ENCODE measurements at regions not wholly inside any gene's neighbourhood (a gene's known extent, or its start where the extent isn't known, plus 50 kb on each side); places are given as distances from the start of the nearest gene placed in this dataset.

GRCh38 chr6:79804732-79805131, 142.6 kb downstream of the ELOVL4 start:
- no peak for DNase-seq (ENCODE audit: low read depth in 1 of 2, low spot score in 1 of 2)
- TF ChIP-seq REST (IDR thresholded peaks at IDR 0.05; ENCODE audit: insufficient replicate concordance, low read depth), result no peak
- TF ChIP-seq SPI1 (IDR thresholded peaks at IDR 0.05; ENCODE audit: borderline replicate concordance, low read depth), result no peak
- no peak for TF ChIP-seq GABPA (IDR thresholded peaks at IDR 0.05; ENCODE audit: low read depth)
- no peak overlapping the region for H3K4me3 ChIP-seq (replicated peaks; ENCODE audit: insufficient read depth, low read length)
- no peak overlapping the region for H3K27ac ChIP-seq (replicated peaks)
- H3K27me3 ChIP-seq (ENCODE audit: insufficient read depth, poor library complexity, severe bottlenecking), result no peaks in the 10 kb centered on the region

- H3K27ac ChIP-seq (replicated peaks), result no peak overlapping the region
- no peak overlapping the region for H3K4me3 ChIP-seq (replicated peaks; ENCODE audit: insufficient read depth, low read length)
- H3K27me3 ChIP-seq (ENCODE audit: insufficient read depth, poor library complexity, severe bottlenecking), result no peaks in the 10 kb centered on the region
- TF ChIP-seq CTCF (IDR thresholded peaks at IDR 0.05; ENCODE audit: insufficient read depth, low read length) (no peak), GABPA (IDR thresholded peaks at IDR 0.05; ENCODE audit: low read depth) (no peak), SPI1 (IDR thresholded peaks at IDR 0.05; ENCODE audit: borderline replicate concordance, low read depth) (no peak), POLR2AphosphoS5 (IDR thresholded peaks at IDR 0.05; ENCODE audit: low read depth) (no peak), REST (IDR thresholded peaks at IDR 0.05; ENCODE audit: insufficient replicate concordance, low read depth) (no peak)
- no peak for DNase-seq (ENCODE audit: low read depth in 1 of 2, low spot score in 1 of 2)
These were observed 143.4 kb downstream of the ELOVL4 start for GRCh38 chr6:79803917-79804316.

- peak in 1 of 2 experiments; percentile 56 for DNase-seq (ENCODE audit: low read depth in 1 of 2, low spot score in 1 of 2)
- H3K27ac ChIP-seq (replicated peaks), result 0 out of 2 replicates have a peak overlapping the region, but pooled peaks have one; percentile 25
- no peak for TF ChIP-seq CTCF (IDR thresholded peaks at IDR 0.05; ENCODE audit: insufficient read depth, low read length)
- peak; percentile 28; the same call in 1 of the 2 replicates for TF ChIP-seq SPI1 (IDR thresholded peaks at IDR 0.05; ENCODE audit: borderline replicate concordance, low read depth)
- H3K27me3 ChIP-seq (ENCODE audit: insufficient read depth, poor library complexity, severe bottlenecking), result no peaks in the 10 kb centered on the region
- H3K4me3 ChIP-seq (replicated peaks; ENCODE audit: insufficient read depth, low read length), result no peak overlapping the region
These were observed 144.6 kb downstream of the ELOVL4 start for GRCh38 chr6:79802657-79803300.

- Histone ChIP-seq H3K27ac (replicated peaks) (no peak overlapping the region), H3K4me3 (replicated peaks; ENCODE audit: insufficient read depth, low read length) (no peak overlapping the region), H3K27me3 (ENCODE audit: insufficient read depth, poor library complexity, severe bottlenecking) (no peaks in the 10 kb centered on the region)
- DNase-seq (ENCODE audit: low read depth in 1 of 2, low spot score in 1 of 2), result peak in 1 of 2 experiments; percentile 10
- TF ChIP-seq SPI1 (IDR thresholded peaks at IDR 0.05; ENCODE audit: borderline replicate concordance, low read depth) (no peak), REST (IDR thresholded peaks at IDR 0.05; ENCODE audit: insufficient replicate concordance, low read depth) (no peak), GABPA (IDR thresholded peaks at IDR 0.05; ENCODE audit: low read depth) (no peak)
These were observed 146.0 kb downstream of the ELOVL4 start for GRCh38 chr6:79801362-79801761.

Measured in HL-60 (cell line).